KBM-7 (cell line): ENCODE measurements at regions not wholly inside any gene's neighbourhood (a gene's known extent, or its start where the extent isn't known, plus 50 kb on each side); places are given as distances from the start of the nearest gene placed in this dataset.

Source experiments
- DNase-seq: peaks from one replicate; pipeline ENCODE4 v3.0.0-alpha.2; 2015
- in situ Hi-C: fragments of 300-500 bp; cut with MboI; formaldehyde crosslinking; loops from 2 replicates; pipeline ENCODE4 v1.14.3; 2020; ENCODE audit warnings: low sequenced_read_pairs, low pct_unique_long_range_greater_than_20kb, mixed read lengths

GRCh38 chr1:209411491-209411929, 172.0 kb upstream of the CAMK1G start:
- in situ Hi-C loops = no loop called here
- DNase-seq = peak; percentile 20

DNA sequence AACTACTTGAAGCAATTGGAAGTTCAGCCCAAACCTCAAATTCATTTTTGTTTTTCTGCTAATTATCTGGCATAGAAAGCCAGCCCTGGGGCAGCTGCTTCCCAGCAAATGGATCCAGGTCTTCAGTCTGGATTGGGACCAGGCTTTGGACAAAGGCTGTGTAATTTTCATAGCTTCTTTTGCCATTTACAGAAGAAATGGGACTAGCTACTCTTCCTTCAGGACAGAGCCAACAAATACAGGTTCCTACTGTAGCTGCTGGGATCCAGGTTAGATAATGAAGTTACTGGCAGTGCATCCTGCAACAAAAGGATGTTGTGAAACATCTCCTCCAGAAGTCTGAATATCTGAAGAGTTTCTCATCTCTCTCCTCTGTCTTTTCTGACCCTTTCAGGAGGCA, 171.5 kb upstream of the CAMK1G start:
- in situ Hi-C loops = no loop called here
- DNase-seq = no peak

- no peak for DNase-seq
- in situ Hi-C loops = no loop called here
These were observed 170.9 kb upstream of the CAMK1G start for GRCh38 chr1:209412566-209412965.

DNA sequence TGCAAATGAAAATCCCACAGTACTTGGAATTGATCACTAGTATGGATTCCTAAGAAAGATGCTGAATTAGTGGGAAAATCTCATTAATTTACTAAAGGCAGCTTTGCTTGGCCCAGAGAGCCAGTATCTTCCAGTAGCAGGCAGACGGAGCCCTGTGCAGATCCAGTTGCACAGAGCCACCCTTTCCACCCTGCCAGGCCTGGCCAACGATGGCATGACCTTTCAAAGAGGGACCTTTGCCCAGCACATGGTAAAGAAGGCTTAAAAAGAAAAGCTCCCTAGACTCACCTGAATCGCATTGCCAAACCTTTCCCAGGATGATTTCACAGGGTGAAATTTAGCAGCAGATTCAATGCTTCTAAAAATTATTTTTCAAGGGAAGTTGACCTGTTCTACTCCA, 170.5 kb upstream of the CAMK1G start:
- DNase-seq = no peak
- in situ Hi-C loops = no loop called here

GRCh38 chr1:209414803-209415329, 168.6 kb upstream of the CAMK1G start:
- in situ Hi-C loops = no loop called here
- no peak for DNase-seq

DNA sequence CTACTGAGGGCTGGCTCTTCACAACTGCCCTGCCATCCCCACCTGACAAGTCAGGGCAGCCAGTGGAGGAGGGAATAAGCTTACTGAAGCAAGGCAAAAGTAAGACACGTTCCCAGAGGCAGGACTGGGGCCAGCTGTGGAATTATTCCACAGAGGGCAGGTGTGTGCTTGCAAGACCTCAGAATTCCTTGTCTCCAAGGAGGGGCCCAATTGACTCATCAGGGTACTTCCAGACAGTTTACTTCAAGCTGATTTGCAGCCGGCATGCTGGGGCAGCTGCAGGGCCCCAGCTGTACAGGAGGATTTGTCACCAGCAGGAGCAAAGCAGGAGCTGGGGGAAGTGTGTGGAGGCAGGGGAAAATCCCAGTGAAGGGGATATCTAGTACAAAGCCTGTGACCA, 167.5 kb upstream of the CAMK1G start:
- in situ Hi-C loops = no loop called here
- no peak for DNase-seq

DNA sequence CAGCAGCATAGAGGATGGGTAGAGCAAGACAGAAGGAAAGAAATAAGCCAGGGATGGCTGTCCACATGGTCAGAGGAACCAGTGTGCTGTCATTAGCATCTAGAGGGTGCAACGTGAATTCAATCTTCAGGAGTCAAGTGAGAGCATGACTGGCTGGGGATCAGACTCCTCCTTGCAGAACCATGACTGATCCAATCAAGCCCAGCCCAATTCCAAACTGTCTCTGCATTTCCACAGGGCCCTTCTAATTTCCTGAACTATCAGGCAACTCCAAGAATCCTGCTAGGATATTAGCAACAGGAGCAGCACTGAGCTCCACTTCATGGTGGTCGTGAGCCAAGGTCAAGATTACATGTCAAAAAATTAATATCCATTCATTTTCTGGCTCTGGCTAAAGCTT, 166.8 kb upstream of the CAMK1G start:
- DNase-seq = no peak
- in situ Hi-C loops = no loop called here

GRCh38 chr1:209417761-209418160, 165.8 kb upstream of the CAMK1G start:
- no peak for DNase-seq
- in situ Hi-C loops = no loop called here

- no peak for DNase-seq
- in situ Hi-C loops = no loop called here
These were observed 163.2 kb upstream of the CAMK1G start for GRCh38 chr1:209420276-209420675.

DNA sequence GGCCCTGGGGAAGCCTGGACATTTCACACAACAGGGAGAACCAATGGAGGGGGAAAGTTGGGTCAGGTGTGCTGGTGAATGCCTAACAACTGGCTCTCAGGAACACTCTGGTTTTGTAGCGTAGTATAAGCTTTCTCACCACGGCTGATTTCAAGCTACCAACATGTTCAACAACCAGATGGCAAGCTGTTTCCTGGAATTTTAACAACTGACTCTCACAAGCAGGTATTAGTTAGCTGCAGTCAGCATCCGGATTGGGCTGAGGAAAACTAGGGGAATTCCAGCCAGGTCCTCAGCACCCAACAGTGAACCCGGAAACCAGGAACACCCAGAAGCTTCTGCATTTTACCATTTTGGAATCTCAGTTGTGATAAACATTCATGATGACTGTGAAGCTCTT, 162.3 kb upstream of the CAMK1G start:
- in situ Hi-C loops = no loop called here
- no peak for DNase-seq

- DNase-seq = no peak
- in situ Hi-C loops = no loop called here
These were observed 161.4 kb upstream of the CAMK1G start for GRCh38 chr1:209421978-209422680.

DNA sequence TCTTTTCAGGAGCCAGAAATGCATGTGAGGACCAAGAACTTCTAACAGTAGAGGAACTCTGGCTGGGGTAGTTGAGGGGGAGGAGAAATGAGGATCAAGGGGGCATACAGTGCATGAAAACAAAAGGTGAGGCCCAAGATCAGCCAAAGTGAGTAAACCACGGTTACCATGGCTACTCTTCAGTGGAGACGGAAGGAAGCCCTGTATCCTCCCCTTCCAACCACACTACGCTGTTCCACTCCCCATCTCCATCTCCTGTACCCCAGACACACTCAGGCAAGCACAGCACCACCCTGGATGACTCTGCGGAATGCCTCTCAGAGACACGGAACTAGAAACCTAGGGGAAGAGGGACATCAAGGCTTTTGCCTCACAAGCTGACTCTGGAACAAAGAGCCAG, 157.6 kb upstream of the CAMK1G start:
- in situ Hi-C loops = no loop called here
- no peak for DNase-seq

DNA sequence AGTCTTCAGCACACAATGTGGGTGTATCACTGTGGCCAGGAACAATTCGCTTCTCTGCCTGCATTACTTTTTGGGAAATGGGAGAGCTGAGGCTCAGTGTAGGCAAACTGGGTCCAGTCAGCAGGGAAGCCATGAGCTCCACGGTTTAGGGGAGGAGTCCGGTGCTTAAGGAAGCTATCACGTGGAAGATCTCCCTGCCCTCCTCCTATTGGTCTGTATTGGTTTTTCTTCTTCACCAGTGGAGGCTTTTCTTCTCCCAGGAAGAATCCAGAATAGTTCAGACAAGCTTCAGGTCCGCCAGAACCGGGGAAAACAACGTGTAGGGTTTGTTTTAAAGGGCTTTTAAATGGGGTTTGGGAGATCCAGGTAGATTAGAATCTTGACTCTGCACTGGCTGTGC, 156.2 kb upstream of the CAMK1G start:
- in situ Hi-C loops = no loop called here
- DNase-seq = no peak

- in situ Hi-C loops = no loop called here
- no peak for DNase-seq
These were observed 155.7 kb upstream of the CAMK1G start for GRCh38 chr1:209427811-209428210.

DNA sequence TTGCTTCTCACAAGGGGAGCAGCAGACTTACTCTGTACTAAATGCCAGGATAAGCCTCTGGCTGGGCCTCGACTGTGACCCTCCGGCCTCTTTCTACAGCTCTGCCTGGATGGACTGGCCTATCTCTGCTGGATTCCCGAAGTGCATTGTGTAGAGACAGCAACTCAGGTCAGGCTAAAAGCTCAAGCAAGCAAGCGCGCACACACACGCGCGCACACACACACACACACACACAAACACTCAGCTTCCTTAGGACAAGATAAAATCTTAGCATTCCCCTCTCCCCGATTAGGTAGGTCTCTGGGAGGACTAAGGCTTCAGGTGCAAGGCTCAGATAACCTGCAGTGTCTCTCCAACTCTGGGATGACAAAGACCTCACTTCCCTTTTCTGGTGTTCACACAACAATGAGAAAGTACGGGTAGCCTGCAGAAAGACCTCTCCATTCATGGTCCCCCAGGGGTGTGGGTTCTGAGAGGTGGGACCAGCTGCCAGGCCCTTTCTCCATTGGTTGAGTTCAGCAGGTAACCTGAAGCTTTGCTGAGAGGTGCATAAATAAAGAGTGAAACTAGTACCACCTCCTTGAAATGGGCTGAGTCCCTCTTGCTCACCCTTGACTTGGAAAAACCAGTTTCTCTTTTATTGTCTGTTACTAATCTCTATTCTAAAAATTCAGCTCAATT, 155.1 kb upstream of the CAMK1G start:
- in situ Hi-C loops = no loop called here

GRCh38 chr1:209429611-209430010, 153.9 kb upstream of the CAMK1G start:
- no peak for DNase-seq
- in situ Hi-C loops = no loop called here

More for the DNA sequence above, 155.1 kb upstream of the CAMK1G start:
- DNase-seq = no peak

DNA sequence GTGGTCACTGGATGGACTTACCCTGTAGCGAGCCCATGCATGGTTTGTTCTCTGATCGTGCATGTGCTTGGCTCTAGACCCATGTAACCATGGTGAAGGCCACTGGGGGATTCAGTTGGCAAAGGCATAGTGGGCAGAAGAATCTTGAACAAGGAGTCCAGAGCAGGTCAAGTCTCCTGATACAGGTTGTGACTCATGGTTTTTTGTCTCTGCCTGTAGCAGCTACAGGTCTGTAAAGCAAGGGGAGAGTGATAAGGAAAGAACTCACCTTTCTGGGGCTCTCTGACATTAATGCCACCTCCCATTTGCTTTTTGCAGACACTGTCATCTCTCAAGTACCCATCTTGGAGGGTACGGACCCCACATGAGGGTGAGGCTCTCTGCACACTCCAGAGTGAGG, 153.4 kb upstream of the CAMK1G start:
- in situ Hi-C loops = no loop called here
- DNase-seq = no peak

- in situ Hi-C loops = no loop called here
- no peak for DNase-seq
These were observed 152.7 kb upstream of the CAMK1G start for GRCh38 chr1:209430821-209431259.

DNA sequence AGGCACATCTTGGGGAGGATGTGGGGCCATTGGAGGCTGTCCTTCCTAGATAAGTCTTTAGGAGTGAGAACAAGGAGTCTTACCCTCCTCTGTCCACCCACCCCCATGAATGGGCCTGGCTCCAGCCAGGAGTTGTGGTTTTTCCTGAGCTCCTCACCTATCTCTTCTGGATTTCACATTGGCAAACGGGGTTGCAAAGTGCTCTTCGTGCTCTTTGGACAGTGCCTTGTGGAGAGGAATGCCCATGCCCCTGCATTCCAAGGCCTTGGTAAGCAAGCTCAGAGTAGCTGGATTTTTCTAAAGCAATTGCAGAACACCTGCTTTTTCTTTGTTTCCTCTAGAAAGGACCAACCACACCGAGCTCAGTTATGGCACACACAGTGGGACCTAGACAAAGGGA, 152.1 kb upstream of the CAMK1G start:
- in situ Hi-C loops = no loop called here
- DNase-seq = no peak

GRCh38 chr1:209431813-209432442, 151.6 kb upstream of the CAMK1G start:
- in situ Hi-C loops = no loop called here
- DNase-seq = no peak
